ENCODE measurements at regions not wholly inside any gene's neighbourhood (a gene's known extent, or its start where the extent isn't known, plus 50 kb on each side); places are given as distances from the start of the nearest gene placed in this dataset.
A peak's percentile ranks its signal among the peaks of the same experiment; 100 is the strongest.

- no peak for ATAC-seq
Measured at GRCh38 chr1:187234706-187235105, 406.0 kb downstream of the PLA2G4A start.

DNA sequence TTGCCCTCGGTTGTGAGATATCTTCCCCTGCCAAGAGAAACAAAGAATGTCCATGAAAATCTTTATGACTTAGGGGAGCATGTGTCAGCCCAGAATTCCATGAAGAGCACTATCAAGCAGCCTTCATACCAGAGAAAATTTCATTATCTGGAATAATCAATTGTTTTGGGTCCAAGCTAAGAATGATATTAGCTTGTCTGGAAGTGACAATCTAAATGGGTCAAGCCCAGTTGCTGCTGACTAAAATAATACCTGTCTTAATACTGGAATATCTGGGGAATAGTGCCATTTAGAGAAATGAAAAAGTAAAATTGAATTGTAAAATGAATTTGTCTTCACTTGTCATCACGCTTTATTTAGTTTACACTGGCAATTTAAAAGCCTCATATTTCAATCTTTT, 407.4 kb downstream of the PLA2G4A start:
- ATAC-seq = peak; percentile 45; the same call in 2 of the 3 replicates
- TF ChIP-seq, protein P1, sequence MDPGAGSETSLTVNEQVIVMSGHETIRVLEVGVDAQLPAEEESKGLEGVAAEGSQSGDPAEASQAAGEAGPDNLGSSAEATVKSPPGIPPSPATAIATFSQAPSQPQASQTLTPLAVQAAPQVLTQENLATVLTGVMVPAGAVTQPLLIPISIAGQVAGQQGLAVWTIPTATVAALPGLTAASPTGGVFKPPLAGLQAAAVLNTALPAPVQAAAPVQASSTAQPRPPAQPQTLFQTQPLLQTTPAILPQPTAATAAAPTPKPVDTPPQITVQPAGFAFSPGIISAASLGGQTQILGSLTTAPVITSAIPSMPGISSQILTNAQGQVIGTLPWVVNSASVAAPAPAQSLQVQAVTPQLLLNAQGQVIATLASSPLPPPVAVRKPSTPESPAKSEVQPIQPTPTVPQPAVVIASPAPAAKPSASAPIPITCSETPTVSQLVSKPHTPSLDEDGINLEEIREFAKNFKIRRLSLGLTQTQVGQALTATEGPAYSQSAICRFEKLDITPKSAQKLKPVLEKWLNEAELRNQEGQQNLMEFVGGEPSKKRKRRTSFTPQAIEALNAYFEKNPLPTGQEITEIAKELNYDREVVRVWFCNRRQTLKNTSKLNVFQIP (CRISPR knock-in tag; IDR thresholded peaks at IDR 0.05; ENCODE audit: borderline replicate concordance, low read depth) = peak; percentile 77; the same call in 1 of the 2 replicates
- no peak for TF ChIP-seq CSDC2 (CRISPR knock-in tag; IDR thresholded peaks at IDR 0.05)
- no peak for TF ChIP-seq PPARA (CRISPR knock-in tag; IDR thresholded peaks at IDR 0.05; ENCODE audit: borderline replicate concordance)
- no peak for TF ChIP-seq TSHZ2 (CRISPR knock-in tag; IDR thresholded peaks at IDR 0.05)
- TF ChIP-seq RARB (CRISPR knock-in tag; IDR thresholded peaks at IDR 0.05) = no peak
- no peak for TF ChIP-seq BACH2 (CRISPR knock-in tag; IDR thresholded peaks at IDR 0.05; ENCODE audit: borderline replicate concordance)
- TF ChIP-seq, protein P2, sequence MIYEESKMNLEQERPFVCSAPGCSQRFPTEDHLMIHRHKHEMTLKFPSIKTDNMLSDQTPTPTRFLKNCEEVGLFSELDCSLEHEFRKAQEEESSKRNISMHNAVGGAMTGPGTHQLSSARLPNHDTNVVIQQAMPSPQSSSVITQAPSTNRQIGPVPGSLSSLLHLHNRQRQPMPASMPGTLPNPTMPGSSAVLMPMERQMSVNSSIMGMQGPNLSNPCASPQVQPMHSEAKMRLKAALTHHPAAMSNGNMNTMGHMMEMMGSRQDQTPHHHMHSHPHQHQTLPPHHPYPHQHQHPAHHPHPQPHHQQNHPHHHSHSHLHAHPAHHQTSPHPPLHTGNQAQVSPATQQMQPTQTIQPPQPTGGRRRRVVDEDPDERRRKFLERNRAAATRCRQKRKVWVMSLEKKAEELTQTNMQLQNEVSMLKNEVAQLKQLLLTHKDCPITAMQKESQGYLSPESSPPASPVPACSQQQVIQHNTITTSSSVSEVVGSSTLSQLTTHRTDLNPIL (CRISPR knock-in tag; IDR thresholded peaks at IDR 0.05; ENCODE audit: low read depth) = no peak
- TF ChIP-seq ZFP3 (CRISPR knock-in tag; IDR thresholded peaks at IDR 0.05) = no peak
- peak; percentile 79 for TF ChIP-seq ISL1 (CRISPR knock-in tag; IDR thresholded peaks at IDR 0.05)
- no peak for TF ChIP-seq CSRNP3 (CRISPR knock-in tag; IDR thresholded peaks at IDR 0.05)

More at GRCh38 chr1:187234706-187235105, 406.0 kb downstream of the PLA2G4A start:
- TF ChIP-seq ZFP30 (CRISPR knock-in tag; IDR thresholded peaks at IDR 0.05) = no peak
- TF ChIP-seq TSHZ2 (CRISPR knock-in tag; IDR thresholded peaks at IDR 0.05) = no peak
- no peak for TF ChIP-seq ZFP3 (CRISPR knock-in tag; IDR thresholded peaks at IDR 0.05)
- no peak for TF ChIP-seq ZNF70 (CRISPR knock-in tag; IDR thresholded peaks at IDR 0.05)
- TF ChIP-seq ESRRG (CRISPR knock-in tag; IDR thresholded peaks at IDR 0.05) = no peak
- TF ChIP-seq OSR1 (CRISPR knock-in tag; IDR thresholded peaks at IDR 0.05) = no peak
- no peak for TF ChIP-seq ZNF565 (CRISPR knock-in tag; conservative IDR thresholded peaks at IDR 0.05; ENCODE audit: low read depth)
- TF ChIP-seq ISL1 (CRISPR knock-in tag; IDR thresholded peaks at IDR 0.05) = no peak
- TF ChIP-seq, protein P2 (CRISPR knock-in tag; IDR thresholded peaks at IDR 0.05; ENCODE audit: low read depth) = no peak
- TF ChIP-seq ZC3H10 (CRISPR knock-in tag; IDR thresholded peaks at IDR 0.05) = no peak

GRCh38 chr1:187236676-187237075, 407.9 kb downstream of the PLA2G4A start:
- peak; percentile 63 for ATAC-seq
- TF ChIP-seq ZNF70 (CRISPR knock-in tag; IDR thresholded peaks at IDR 0.05) (no peak), ZNF565 (CRISPR knock-in tag; conservative IDR thresholded peaks at IDR 0.05; ENCODE audit: low read depth) (no peak), ARNTL (CRISPR knock-in tag; IDR thresholded peaks at IDR 0.05; ENCODE audit: borderline replicate concordance, low read depth) (no peak), CSRNP3 (CRISPR knock-in tag; IDR thresholded peaks at IDR 0.05) (no peak), TOX (CRISPR knock-in tag; IDR thresholded peaks at IDR 0.05; ENCODE audit: borderline replicate concordance) (no peak), CSDC2 (CRISPR knock-in tag; IDR thresholded peaks at IDR 0.05) (no peak), SNAI2 (CRISPR knock-in tag; IDR thresholded peaks at IDR 0.05) (no peak), PPARA (CRISPR knock-in tag; IDR thresholded peaks at IDR 0.05; ENCODE audit: borderline replicate concordance) (no peak), TCF4 (CRISPR knock-in tag; IDR thresholded peaks at IDR 0.05; ENCODE audit: borderline replicate concordance) (no peak)
- TF ChIP-seq, protein P2 (CRISPR knock-in tag; IDR thresholded peaks at IDR 0.05; ENCODE audit: low read depth) = no peak
- TF ChIP-seq, protein P1 (CRISPR knock-in tag; IDR thresholded peaks at IDR 0.05; ENCODE audit: borderline replicate concordance, low read depth) = no peak

All from SK-N-SH treated with all-trans-retinoic acid at 6 μM for 48 hours (cell line).